ENCODE measurements at regions not wholly inside any gene's neighbourhood (a gene's known extent, or its start where the extent isn't known, plus 50 kb on each side); places are given as distances from the start of the nearest gene placed in this dataset.
A peak's percentile ranks its signal among the peaks of the same experiment; 100 is the strongest.

DNA sequence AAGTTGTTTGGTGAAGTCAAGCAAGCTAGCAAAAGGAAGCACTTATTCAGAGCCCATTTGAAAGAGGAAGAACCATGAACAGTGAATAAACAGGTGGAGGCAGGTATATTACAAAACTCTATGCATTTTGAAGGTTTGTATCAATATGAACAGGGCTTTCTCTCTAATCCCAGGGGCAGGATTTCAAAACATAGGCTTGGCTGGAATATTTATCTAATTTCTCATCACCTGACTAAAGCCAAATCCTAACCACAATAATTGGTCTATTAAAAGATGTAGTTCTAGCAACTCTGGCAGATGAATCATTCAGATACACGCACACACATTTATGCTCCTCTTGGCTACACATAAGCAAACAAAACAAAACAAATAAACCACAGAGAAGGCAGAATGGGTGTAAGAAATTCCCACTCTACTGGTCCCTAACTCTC, 554.4 kb downstream of the INHBA start:
- no peak overlapping the region for H3K4me3 ChIP-seq (replicated peaks in 1 of 2; ENCODE audit: low read depth in 2 of 2, low read length in 2 of 2)
- TF ChIP-seq, protein P1, sequence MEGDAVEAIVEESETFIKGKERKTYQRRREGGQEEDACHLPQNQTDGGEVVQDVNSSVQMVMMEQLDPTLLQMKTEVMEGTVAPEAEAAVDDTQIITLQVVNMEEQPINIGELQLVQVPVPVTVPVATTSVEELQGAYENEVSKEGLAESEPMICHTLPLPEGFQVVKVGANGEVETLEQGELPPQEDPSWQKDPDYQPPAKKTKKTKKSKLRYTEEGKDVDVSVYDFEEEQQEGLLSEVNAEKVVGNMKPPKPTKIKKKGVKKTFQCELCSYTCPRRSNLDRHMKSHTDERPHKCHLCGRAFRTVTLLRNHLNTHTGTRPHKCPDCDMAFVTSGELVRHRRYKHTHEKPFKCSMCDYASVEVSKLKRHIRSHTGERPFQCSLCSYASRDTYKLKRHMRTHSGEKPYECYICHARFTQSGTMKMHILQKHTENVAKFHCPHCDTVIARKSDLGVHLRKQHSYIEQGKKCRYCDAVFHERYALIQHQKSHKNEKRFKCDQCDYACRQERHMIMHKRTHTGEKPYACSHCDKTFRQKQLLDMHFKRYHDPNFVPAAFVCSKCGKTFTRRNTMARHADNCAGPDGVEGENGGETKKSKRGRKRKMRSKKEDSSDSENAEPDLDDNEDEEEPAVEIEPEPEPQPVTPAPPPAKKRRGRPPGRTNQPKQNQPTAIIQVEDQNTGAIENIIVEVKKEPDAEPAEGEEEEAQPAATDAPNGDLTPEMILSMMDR (IDR thresholded peaks at IDR 0.05; ENCODE audit: low read depth, low read length): no peak
- peak; percentile 67 to 94 for DNase-seq (ENCODE audit: low read depth in 2 of 2)

DNA sequence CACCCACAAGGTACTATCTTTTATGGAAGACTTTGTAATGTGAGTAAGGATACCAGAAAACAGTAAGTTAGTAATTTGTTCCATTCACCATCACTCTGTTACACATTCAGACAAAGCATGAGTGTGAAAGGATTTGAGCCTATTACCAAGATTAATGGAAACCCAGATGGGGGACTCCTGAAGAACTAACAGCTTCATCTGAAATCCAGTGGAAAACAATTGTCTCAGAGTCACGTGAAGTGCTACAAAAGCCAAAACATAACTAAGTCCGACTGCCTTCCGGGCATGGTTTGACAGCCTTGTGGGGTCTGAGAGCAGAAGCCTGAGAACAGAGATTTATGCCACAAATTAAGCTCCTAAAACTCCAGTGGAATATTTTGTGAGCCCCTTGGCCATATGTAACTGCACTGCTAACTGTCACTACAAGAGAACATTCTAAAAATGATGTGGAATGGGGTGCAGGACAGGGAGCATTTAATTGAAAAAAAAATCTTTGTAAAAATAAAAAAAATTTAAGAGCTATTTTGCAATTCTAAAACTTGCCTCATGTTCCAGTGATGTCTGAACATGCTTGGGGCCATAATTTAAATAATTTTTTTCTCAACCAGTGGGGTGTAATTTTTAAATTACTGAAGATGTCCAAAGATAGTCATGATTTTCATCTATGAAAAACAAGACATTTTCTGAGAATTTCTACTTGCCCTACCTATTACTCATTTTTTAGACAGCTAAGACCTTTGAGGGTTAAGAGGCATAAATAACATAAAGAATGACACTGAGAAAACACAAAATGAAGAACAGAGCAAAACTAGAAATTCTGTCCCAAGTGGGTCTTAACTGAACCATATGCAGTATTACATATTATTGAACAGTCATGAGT, 555.0 kb downstream of the INHBA start:
- TF ChIP-seq, protein P1 (IDR thresholded peaks at IDR 0.05; ENCODE audit: low read depth, low read length): no peak
- no peak overlapping the region for H3K4me3 ChIP-seq (replicated peaks in 1 of 2; ENCODE audit: low read depth in 2 of 2, low read length in 2 of 2)
- DNase-seq (ENCODE audit: low read depth in 2 of 2): peak in 1 of 2 donors; percentile 2

DNA sequence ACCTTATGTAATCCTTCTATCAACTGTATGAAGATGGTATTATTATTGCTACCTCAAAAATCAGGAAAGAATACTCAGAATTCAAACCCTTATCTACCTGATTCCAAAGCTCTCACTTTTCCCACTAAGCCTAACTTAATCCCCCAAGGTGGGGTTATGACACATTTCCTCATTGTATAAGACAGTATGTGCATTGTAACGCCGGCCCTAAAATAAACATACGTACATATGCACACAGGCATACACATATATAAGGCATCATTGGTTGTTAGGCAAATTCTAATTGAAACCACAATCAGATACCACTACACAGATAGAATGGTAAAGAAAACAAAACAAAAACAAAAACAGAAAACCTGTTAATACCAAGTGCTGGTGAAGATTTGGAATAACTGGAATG, 556.5 kb downstream of the INHBA start:
- TF ChIP-seq, protein P1 (IDR thresholded peaks at IDR 0.05; ENCODE audit: low read depth, low read length): no peak
- no peak for DNase-seq (ENCODE audit: low read depth in 2 of 2)
- no peak overlapping the region for H3K4me3 ChIP-seq (replicated peaks in 1 of 2; ENCODE audit: low read depth in 2 of 2, low read length in 2 of 2)

DNA sequence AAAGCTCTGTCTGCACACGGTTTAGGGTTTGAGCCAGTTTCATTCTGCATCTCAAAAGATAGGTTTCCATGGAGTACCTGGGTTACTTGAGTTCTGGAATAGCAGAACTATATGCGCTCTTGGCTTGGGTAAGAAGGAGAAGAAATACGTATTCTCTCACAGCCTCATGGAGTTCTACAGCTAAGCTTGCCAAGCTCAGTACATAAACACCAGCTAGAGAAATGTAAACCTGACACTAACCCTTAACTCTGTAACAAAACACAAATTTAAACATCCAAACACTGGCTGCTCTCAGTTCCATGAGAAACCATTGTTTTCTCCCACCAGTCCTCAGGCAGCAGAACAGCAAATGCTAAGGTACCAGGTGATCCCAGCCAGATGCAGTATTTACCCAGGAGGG, 557.2 kb downstream of the INHBA start:
- TF ChIP-seq, protein P1 (IDR thresholded peaks at IDR 0.05; ENCODE audit: low read depth, low read length): no peak
- DNase-seq (ENCODE audit: low read depth in 2 of 2): no peak
- H3K4me3 ChIP-seq (replicated peaks in 1 of 2; ENCODE audit: low read depth in 2 of 2, low read length in 2 of 2): no peak overlapping the region

DNA sequence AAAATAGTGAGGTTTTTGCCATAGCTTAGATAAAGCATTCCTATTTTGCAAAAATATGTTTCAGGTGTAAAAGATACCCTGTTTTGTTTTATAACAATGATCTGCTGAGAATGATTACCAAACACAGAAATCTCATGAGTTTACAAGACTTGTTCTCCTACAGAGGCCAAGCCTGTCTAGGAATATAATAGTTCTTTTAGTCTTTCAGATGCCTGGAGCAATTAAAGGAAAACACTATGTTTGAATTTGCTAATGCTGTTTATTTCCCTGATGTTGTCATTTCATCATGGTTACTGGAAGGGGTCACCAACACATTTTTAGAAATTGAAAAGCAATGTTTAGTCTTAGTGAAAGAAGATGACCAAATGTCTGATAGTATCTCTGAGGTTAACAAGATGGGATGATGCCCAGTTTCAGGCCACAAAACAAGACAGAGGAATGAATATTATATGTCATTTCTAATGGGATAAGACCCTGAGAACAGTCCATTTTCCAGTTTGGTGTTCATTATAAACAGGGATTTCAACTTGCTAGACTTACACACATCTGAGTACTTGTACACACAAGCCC, 559.9 kb downstream of the INHBA start:
- TF ChIP-seq, protein P1 (IDR thresholded peaks at IDR 0.05; ENCODE audit: low read depth, low read length): no peak
- no peak for DNase-seq (ENCODE audit: low read depth in 2 of 2)
- no peak overlapping the region for H3K4me3 ChIP-seq (replicated peaks in 1 of 2; ENCODE audit: low read depth in 2 of 2, low read length in 2 of 2)

DNA sequence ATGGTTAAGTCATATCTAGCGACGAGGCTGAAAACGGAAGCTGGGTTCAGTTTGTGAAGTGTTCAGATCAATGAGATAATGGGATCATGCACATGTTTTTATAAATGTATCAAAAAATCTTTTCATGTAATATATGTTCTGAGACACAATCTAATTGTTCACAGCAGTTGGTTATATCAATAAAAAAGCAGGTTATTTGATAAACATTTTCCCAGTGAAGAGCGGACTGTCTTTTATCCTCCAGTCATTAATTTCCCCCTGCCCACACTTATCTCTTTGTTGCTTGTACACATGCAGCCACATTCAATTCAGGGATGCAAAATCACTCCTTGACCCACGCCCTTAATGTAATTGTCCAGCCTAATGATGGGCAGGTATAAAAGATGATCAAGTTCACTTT, 563.1 kb downstream of the INHBA start:
- H3K4me3 ChIP-seq (replicated peaks in 1 of 2; ENCODE audit: low read depth in 2 of 2, low read length in 2 of 2): no peak overlapping the region
- DNase-seq (ENCODE audit: low read depth in 2 of 2): no peak
- TF ChIP-seq, protein P1 (IDR thresholded peaks at IDR 0.05; ENCODE audit: low read depth, low read length): no peak

Measured in cardiac fibroblast (primary cell).